ENCODE measurements at regions not wholly inside any gene's neighbourhood (a gene's known extent, or its start where the extent isn't known, plus 50 kb on each side); places are given as distances from the start of the nearest gene placed in this dataset.

GRCh38 chr7:68005992-68006391, 1009.4 kb downstream of the TYW1 start:
- no peak for DNase-seq (ENCODE audit: low read depth)

- no peak for DNase-seq (ENCODE audit: low read depth)
Observed at GRCh38 chr7:68006619-68007018, 1010.0 kb downstream of the TYW1 start.

- DNase-seq (ENCODE audit: low read depth) = no peak
Observed at GRCh38 chr7:68009716-68010115, 1013.1 kb downstream of the TYW1 start.

- DNase-seq (ENCODE audit: low read depth) = no peak
Observed at GRCh38 chr7:68014031-68014736, 1017.6 kb downstream of the TYW1 start.

- DNase-seq (ENCODE audit: low read depth) = no peak
Observed at GRCh38 chr7:68015122-68015977, 1018.7 kb downstream of the TYW1 start.

GRCh38 chr7:68015978-68016532, 1019.4 kb downstream of the TYW1 start:
- DNase-seq (ENCODE audit: low read depth) = no peak

GRCh38 chr7:68020102-68020501, 1023.5 kb downstream of the TYW1 start:
- no peak for DNase-seq (ENCODE audit: low read depth)

- no peak for DNase-seq (ENCODE audit: low read depth)
Observed at GRCh38 chr7:68025369-68025768, 1028.7 kb downstream of the TYW1 start.

- no peak for DNase-seq (ENCODE audit: low read depth)
Observed at GRCh38 chr7:68030530-68030929, 1033.9 kb downstream of the TYW1 start.

- DNase-seq (ENCODE audit: low read depth) = no peak
Observed at GRCh38 chr7:68031180-68031943, 1034.7 kb downstream of the TYW1 start.

GRCh38 chr7:68038621-68039314, 1042.1 kb downstream of the TYW1 start:
- peak; percentile 53 for DNase-seq (ENCODE audit: low read depth)

GRCh38 chr7:68041554-68041953, 1044.9 kb downstream of the TYW1 start:
- no peak for DNase-seq (ENCODE audit: low read depth)

GRCh38 chr7:68043546-68043945, 1046.9 kb downstream of the TYW1 start:
- peak; percentile 3 for DNase-seq (ENCODE audit: low read depth)

GRCh38 chr7:68050627-68051026, 1054.0 kb downstream of the TYW1 start:
- no peak for DNase-seq (ENCODE audit: low read depth)

GRCh38 chr7:68058014-68058413, 1061.4 kb downstream of the TYW1 start:
- no peak for DNase-seq (ENCODE audit: low read depth)

GRCh38 chr7:68063171-68063570, 1066.5 kb downstream of the TYW1 start:
- DNase-seq (ENCODE audit: low read depth) = no peak

- DNase-seq (ENCODE audit: low read depth) = no peak
Observed at GRCh38 chr7:68065581-68065980, 1068.9 kb downstream of the TYW1 start.

GRCh38 chr7:68067845-68068244, 1071.2 kb downstream of the TYW1 start:
- DNase-seq (ENCODE audit: low read depth) = no peak

GRCh38 chr7:68070992-68071391, 1074.4 kb downstream of the TYW1 start:
- DNase-seq (ENCODE audit: low read depth) = no peak

GRCh38 chr7:68073701-68074100, 1077.1 kb downstream of the TYW1 start:
- peak; percentile 9 for DNase-seq (ENCODE audit: low read depth)

- no peak for DNase-seq (ENCODE audit: low read depth)
Observed at GRCh38 chr7:68074242-68074641, 1077.6 kb downstream of the TYW1 start.
